ENCODE measurements at regions not wholly inside any gene's neighbourhood (a gene's known extent, or its start where the extent isn't known, plus 50 kb on each side); places are given as distances from the start of the nearest gene placed in this dataset.

DNA sequence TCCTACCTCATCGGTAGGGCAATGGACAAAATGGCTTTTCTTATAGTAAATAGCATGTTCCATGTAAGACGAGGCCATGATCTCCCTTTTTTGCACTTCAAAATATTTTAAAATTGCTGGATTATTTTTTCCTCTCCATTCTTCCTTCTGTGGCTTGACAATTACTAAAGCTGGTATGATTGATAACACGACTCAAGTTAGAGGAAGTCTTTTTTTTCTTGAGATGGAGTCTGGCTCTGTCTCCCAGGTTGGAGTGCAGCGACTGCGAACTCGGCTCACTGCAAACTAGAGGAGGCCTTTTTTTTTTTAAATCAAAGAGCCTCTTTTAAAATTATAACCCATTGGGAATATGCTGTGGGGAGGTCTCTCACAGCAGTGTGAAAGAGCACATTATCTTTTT lies 124.5 kb upstream of the TBL1XR1 start:
- TF ChIP-seq POLR2AphosphoS5 (IDR thresholded peaks at IDR 0.05) = no peak
- TF ChIP-seq, protein P1, sequence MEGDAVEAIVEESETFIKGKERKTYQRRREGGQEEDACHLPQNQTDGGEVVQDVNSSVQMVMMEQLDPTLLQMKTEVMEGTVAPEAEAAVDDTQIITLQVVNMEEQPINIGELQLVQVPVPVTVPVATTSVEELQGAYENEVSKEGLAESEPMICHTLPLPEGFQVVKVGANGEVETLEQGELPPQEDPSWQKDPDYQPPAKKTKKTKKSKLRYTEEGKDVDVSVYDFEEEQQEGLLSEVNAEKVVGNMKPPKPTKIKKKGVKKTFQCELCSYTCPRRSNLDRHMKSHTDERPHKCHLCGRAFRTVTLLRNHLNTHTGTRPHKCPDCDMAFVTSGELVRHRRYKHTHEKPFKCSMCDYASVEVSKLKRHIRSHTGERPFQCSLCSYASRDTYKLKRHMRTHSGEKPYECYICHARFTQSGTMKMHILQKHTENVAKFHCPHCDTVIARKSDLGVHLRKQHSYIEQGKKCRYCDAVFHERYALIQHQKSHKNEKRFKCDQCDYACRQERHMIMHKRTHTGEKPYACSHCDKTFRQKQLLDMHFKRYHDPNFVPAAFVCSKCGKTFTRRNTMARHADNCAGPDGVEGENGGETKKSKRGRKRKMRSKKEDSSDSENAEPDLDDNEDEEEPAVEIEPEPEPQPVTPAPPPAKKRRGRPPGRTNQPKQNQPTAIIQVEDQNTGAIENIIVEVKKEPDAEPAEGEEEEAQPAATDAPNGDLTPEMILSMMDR (IDR thresholded peaks at IDR 0.05 in 8 of 11, conservative IDR thresholded peaks at IDR 0.05 in 3 of 11) = no peak

Data from spleen (tissue), 7 donors.